H1 (cell line): ENCODE measurements at regions not wholly inside any gene's neighbourhood (a gene's known extent, or its start where the extent isn't known, plus 50 kb on each side); places are given as distances from the start of the nearest gene placed in this dataset.

Experiments used
- BACH1 ChIP-seq: IDR thresholded peaks from 2 replicates; pipeline ENCODE4 v1.6.1; 2012; ENCODE audit warnings: low read length, improper control_type of control experiment
- EZH2 ChIP-seq: fragments of 200-600 bp; sonication (generic); IDR thresholded peaks from 2 replicates; pipeline ENCODE4 v1.7.1; 2012; ENCODE audit warnings: low read depth, mild to moderate bottlenecking, moderate library complexity, low read length, inconsistent platforms; ENCODE audit not compliant: severe bottlenecking
- MAFK ChIP-seq: IDR thresholded peaks from 2 replicates; pipeline ENCODE4 v1.6.1; 2012; ENCODE audit warnings: low read depth, mild to moderate bottlenecking, improper control_type of control experiment, low read length
- TBP ChIP-seq: IDR thresholded peaks from 2 replicates; pipeline ENCODE4 v1.6.1; 2011; ENCODE audit warnings: low read depth, low read length, improper control_type of control experiment
- TF ChIP-seq, protein P1 (sequence below): IDR thresholded peaks from 2 replicates; pipeline ENCODE4 v1.6.1; 2012; ENCODE audit warnings: low read length, inconsistent platforms

DNA sequence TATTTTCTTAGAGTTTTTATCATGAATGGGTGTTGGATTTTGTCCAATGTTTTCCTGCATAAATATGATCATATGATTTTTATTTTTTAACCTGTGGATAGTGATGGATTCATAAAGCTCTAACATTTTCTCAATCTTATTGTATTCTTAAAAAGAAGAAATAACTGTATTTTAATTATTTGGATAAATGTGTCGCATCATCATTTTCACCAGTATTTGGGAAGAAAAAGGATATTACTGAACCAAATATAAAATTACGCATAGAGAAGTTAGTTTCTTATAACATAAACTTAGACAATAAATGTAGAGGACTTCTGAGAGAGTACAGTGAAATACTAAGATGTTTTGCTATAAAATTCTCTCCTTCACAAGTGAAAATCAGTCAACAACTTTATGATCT, 126.0 kb upstream of the CHST9 start (continued):
- TF ChIP-seq, protein P1, sequence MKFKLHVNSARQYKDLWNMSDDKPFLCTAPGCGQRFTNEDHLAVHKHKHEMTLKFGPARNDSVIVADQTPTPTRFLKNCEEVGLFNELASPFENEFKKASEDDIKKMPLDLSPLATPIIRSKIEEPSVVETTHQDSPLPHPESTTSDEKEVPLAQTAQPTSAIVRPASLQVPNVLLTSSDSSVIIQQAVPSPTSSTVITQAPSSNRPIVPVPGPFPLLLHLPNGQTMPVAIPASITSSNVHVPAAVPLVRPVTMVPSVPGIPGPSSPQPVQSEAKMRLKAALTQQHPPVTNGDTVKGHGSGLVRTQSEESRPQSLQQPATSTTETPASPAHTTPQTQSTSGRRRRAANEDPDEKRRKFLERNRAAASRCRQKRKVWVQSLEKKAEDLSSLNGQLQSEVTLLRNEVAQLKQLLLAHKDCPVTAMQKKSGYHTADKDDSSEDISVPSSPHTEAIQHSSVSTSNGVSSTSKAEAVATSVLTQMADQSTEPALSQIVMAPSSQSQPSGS: no peak
- TF ChIP-seq EZH2 (no peak), BACH1 (no peak), MAFK (no peak), TBP (no peak)
